ENCODE measurements at regions not wholly inside any gene's neighbourhood (a gene's known extent, or its start where the extent isn't known, plus 50 kb on each side); places are given as distances from the start of the nearest gene placed in this dataset.
A peak's percentile ranks its signal among the peaks of the same experiment; 100 is the strongest.

DNA sequence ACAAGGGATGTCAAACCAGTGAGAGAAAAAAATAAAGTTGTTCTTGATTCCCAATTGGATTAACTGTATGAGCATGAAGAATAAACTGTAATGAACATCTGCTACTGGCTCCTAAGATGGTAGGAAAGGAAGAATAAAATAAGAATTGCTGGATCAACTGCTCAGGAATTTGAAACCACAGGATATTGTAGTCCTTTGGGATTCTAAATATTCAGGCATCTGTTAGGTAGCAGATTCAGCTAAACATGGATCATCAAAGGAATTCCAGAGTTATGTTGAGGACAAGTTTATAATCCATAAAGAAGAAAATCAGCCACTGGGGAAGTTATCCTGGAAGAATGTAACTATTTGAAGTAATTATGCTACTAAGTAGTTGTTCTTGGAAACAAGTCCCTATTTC lies 65.8 kb downstream of the ISL1 start:
- DNase-seq = peak; percentile 16

DNA sequence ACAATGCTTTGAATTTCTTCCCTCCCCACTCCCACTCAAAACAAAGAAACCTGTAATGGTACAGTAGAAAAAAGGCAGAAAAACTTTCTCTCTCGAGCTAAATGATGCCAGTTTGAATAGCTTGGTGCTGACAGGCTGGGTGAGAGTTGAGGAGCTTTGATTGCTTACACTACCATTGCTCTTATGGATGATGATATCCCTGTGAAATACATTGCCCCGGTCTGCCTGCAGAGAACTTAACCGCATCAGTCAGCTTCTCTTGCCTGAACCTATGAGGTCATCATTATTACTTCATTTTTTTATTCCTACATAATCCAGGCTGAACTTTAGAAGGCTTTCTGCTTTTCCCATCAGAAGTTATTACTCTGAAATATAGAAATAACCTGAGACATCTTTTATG lies 69.3 kb downstream of the ISL1 start:
- DNase-seq = no peak

- no peak for DNase-seq
Measured at GRCh38 chr5:51465165-51465564, 81.9 kb downstream of the ISL1 start.

DNA sequence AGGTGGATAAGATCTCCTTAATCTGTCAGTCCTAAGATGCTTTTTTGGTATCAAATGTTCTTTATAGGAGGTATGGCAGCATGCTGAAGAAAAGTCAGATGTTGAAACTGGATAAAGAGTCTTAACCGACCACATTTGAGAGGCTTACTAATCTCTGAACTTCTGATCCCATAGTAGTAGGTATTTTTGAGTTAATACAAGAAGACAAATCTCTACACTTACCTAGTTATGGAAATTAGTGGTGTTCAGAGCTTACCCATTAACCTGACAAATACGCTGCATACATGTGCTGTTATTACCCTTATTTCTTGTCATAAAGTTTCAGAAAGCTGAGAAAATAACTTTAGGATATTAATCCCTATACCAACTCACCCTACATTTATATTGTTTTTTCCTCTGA lies 83.0 kb downstream of the ISL1 start:
- no peak for DNase-seq

DNA sequence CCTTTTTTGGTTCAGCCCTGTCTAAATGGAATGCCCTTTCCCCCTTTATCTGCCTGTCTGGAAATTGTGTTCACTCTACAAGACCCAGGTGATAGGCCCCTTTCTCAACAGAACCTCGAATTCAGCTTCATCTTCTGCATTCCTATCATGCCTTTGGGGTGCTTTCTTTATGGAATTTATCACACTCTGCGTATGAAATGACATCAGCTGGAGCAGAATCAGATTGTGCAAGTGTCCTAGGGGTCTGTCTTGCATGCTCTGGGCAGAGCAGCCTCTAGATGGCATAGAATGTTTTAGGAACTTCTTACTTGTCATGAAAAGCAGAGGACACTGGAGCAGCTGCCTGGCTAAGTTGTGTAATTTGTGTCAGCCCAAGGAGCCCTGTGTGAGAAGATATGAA lies 84.9 kb downstream of the ISL1 start:
- no peak for DNase-seq

GRCh38 chr5:51471630-51472029 lies 88.4 kb downstream of the ISL1 start:
- no peak for DNase-seq

DNA sequence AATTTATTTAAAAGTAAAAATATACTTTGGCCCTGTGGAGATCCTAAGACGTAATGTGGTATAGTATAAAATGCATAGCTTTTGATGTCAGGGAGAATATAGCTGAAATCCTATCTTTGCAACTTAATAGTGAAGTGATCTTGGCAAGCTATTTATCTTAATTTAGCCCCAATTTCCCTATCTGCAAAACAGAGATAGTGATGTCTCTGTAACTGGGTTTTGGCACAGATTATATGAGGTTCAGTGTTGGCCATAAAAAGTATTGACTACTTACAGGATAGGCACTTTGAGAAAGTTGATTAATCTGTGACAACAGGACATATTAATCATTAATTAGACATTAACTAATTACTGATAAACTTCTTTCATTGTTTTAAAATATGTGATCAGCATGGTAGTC lies 89.2 kb downstream of the ISL1 start:
- DNase-seq = no peak

DNA sequence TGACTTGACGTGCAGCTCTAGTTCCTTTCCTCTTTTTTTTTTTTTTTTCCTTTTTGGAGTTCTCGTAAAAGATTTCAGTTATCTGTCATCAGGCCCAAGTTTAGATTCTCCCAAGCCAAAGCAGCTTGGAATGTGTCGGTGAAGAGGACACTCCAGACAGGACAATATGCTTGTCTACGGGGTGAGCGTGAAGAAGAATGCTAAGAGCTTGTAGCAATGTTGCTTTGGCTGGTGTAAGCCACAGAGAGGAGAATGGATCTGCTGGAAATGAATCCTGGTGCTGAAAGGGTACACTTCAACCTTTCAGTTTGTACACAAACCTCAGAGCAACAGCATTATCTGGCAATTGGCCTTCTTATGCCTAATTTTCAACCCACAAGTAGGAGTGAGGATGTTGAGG lies 92.4 kb downstream of the ISL1 start:
- DNase-seq = no peak

DNA sequence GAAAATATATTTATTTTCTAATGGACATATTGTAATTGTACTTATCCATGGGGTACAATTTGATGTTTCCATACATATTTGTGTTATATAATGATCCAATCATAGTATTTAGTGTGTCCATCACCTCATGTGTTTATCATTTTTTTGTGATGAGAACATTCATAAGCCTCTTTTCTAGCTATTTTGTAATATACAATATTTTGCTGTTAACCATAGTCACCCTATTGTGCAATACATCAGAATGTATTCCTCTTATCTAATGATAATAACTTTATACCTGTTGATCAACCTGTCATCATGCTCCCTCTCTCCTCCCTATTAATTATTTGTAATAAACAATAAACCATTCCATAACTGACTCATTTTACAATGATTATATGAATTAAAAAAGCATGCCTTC lies 93.2 kb downstream of the ISL1 start:
- no peak for DNase-seq

DNA sequence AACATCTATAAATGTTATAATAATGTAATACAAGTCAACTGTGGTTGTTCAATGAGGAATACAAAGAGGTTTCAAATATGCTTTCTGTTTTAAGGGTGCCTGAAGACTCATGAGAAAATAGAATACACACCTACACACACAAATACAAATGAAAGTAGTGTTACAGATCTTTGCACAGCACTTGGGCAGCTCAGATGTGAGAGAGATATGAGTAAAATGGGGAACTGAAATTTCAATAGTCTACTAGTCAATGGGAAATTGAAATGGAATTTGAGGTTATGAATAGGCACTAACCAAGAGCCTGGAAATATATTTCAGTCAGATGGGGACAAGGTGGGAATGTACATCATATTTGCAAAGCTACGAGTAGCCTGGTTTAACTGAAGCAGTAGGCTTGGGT lies 96.6 kb downstream of the ISL1 start:
- DNase-seq = no peak

DNA sequence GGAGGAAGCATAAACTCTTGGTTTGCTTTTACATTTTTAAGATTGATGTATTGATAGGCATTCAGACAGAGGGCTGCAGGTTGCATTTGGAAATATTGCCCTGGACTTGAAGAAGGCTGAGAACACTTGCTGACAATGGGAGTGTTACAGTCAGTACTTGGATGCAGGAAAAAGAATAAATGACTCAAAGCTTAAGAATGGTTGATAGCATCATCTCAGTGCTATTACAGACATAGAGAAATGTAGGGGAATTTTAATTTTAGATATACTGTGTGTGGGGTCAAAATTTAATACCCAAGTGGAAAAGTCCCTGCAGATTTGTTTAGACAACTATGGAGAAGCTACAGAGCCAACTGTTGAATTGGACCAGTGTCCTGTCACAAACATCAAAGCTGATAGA lies 101.1 kb downstream of the ISL1 start:
- DNase-seq = no peak

DNA sequence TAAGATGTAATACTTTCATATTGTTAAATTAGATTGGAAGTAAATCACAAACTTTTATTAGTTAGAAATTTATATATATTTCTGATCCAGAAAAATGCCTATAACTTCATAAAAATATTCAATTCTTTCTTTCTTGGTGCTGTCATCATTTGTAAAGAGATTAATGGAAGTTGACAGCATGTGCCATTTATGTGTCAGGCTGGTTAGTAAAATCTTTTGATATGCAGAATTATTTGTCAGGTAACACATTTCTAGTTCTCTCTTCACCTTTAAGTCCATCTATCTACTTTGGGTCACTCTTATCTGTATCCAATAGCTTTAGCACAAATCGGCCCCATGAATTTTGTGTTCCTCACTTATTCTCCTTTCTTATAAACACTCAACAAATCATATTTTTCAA lies 102.9 kb downstream of the ISL1 start:
- no peak for DNase-seq

DNA sequence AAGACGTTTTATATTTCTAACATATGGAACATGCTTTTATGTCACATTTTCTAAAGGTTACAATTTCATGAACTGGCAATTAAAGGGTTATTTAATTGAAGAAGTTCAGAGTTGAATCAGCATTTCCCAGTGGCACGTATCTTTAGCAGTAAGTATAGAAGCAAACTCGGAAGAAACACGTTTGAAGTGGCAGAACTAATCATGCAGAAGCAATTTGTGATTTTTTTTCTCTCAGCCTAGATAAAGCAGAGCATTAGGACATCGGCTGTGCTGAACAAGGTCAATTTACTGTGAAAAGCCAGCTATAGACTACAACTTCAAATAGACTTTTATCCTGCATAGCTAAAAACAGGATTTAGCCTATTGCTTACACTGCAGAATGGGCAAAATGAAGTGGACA lies 104.7 kb downstream of the ISL1 start:
- DNase-seq = no peak

- DNase-seq = peak; percentile 28
Measured at GRCh38 chr5:51488803-51489642, 105.8 kb downstream of the ISL1 start.

DNA sequence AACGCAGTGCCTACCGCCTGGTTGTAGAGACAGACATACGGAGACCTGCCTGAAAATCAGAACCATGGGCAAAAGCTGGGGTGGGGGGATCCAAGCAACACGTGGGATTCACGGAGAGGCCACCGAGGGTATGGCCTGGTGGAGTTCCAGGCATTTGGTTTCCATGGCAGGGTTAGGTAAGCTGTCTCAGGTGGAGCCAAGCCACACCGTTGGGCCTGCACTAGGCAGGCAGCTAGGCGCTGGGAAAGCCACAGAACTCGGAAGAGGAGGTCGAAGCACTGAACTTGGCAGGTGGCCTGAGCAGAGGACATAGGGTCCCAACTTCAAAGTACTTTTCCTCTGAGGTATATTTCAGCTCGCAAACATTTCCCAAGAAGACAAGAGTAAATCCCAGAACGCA lies 111.6 kb downstream of the ISL1 start:
- DNase-seq = no peak

DNA sequence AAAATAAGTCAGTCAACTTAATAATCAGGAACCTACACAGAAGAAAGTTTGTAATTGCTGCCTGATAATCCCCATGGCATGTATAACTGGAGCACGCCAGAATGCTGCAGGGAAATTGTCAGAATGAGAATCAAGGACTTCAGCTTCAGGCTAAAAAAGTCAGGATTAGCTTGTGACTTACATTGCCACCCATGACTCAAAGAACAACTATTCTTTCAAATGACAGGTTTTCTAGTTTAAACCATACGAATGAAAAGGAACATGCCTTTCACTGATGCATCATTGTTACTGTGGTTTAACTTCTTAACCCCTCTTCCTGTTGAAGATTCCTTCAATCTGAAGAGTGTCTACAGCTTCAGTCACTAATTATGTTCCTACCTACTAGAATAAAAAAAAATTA lies 112.4 kb downstream of the ISL1 start:
- no peak for DNase-seq

DNA sequence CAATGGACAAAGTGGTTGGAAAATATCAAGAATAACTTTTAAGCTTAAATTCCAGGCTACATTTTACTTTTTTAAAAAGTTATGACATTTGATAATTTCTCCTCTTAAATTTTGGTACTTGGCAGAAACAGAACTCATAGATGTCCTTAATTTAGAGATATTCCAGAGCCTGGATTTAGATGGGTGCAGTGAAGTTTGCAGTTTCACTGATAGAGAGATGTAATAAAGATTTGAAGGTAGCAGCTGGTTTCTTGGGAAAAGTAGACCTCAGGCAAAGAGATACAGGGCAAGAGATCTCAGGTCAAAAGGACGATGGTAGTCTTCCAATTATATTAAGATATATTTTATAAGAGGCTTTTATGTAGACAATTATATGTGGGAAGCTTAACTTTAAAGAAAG lies 134.6 kb downstream of the ISL1 start:
- DNase-seq = no peak

- DNase-seq = no peak
Measured at GRCh38 chr5:51518607-51519006, 135.4 kb downstream of the ISL1 start.

DNA sequence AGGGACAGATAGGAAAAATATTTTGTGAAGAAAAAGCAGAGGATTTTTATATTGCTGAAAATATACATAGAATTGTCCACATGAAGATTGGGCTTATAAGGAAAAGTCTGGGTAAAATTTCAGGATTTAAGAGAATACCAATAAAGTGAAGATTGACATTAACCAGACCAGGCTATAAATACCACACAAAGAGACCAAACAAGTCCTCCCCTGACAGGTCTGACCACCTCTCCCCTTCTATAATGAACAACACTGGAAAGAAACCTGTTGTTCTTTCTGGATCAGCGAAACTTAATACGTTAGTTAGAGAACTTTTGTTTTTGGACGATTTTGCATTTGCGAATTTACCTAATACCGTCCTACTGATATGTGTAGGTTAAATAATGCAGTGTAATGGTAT lies 138.3 kb downstream of the ISL1 start:
- no peak for DNase-seq

- no peak for DNase-seq
Measured at GRCh38 chr5:51539232-51539631, 156.0 kb downstream of the ISL1 start.

- DNase-seq = no peak
Measured at GRCh38 chr5:51544031-51544785, 161.0 kb downstream of the ISL1 start.

DNA sequence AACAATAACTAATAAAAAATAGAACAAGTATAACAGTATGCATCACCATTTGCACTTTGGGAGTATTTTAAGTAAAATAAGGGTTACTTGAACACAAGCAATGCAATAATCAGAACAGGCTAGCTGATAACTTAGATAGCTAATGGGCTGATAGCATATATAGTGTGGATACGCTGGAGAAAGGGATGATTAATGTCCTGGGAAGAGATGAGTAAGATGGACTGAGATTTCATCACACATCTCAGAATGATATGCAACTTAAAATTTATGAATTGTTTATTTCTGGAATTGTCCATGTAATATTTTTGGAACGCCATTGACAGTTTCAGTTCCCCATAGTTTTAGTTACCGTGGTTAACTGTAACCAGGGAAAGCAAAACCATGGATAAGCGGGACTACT lies 173.6 kb downstream of the ISL1 start:
- no peak for DNase-seq

- DNase-seq = no peak
Measured at GRCh38 chr5:51558682-51559081, 175.4 kb downstream of the ISL1 start.

DNA sequence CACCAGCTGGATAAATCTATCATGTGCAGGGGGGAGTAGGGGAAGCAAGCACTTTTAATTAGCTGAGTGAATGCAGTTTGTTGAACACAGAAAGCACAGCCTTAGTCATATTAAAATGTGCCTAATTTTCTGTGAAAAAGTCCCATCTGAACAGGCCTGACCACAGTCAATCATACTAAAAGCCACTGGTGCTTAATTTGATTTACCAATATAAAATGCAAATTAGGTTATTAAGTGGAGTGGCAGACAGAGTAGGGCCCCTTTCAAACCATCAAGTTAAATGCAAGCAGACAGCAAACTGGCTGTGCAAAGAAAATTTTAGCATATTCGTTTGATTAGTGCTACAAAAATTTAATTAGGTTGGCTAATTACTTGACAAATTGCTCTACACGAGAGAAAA lies 176.1 kb downstream of the ISL1 start:
- no peak for DNase-seq

All from NCI-H524 treated with DMSO at 0.1 percent for 48 hours (cell line).